SJSA1 (cell line): ENCODE measurements at regions not wholly inside any gene's neighbourhood (a gene's known extent, or its start where the extent isn't known, plus 50 kb on each side); places are given as distances from the start of the nearest gene placed in this dataset.

Experiments
- DNase-seq, 2 experiments: peaks; one replicate each; pipeline ENCODE4 v3.0.0-alpha.2; 2015 to 2020; ENCODE audit warnings: low spot score in 2 of 2, low read depth in 1 of 2
- H3K27ac ChIP-seq: fragments of 250-450 bp; sonication (Bioruptor Pico); 2 replicates; pipeline ENCODE4 v1.5.1; 2020; ENCODE audit warnings: mild to moderate bottlenecking, moderate library complexity
- H3K27me3 ChIP-seq: fragments of 250-450 bp; sonication (Bioruptor Pico); replicated peaks from 2 replicates; pipeline ENCODE4 v1.5.1; 2020; ENCODE audit warnings: mild to moderate bottlenecking, moderate library complexity
- H3K36me3 ChIP-seq: fragments of 250-450 bp; sonication (Bioruptor Pico); 2 replicates; pipeline ENCODE4 v1.5.1; 2020; ENCODE audit warnings: mild to moderate bottlenecking
- H3K4me1 ChIP-seq: fragments of 250-450 bp; sonication (Bioruptor Pico); replicated peaks from 2 replicates; pipeline ENCODE4 v1.6.1; 2021; ENCODE audit warnings: mild to moderate bottlenecking
- H3K4me3 ChIP-seq: fragments of 250-450 bp; sonication (Bioruptor Pico); 2 replicates; pipeline ENCODE4 v1.5.1; 2020; ENCODE audit warnings: mild to moderate bottlenecking
- H3K9me3 ChIP-seq: fragments of 250-450 bp; sonication (Bioruptor Pico); replicated peaks from 2 replicates; pipeline ENCODE4 v1.5.1; 2020; ENCODE audit warnings: mild to moderate bottlenecking

GRCh38 chr11:28887681-28888080 is 779.5 kb downstream of the METTL15 start:
- DNase-seq: no peak
- Histone ChIP-seq H3K27me3 (no peaks in the 10 kb centered on the region), H3K4me3 (no peak overlapping the region), H3K4me1 (no peaks in the 10 kb centered on the region), H3K27ac (no peak overlapping the region), H3K36me3 (no peaks in the 10 kb centered on the region), H3K9me3 (no peaks in the 10 kb centered on the region)

GRCh38 chr11:28879869-28880268 is 771.7 kb downstream of the METTL15 start:
- H3K4me3 ChIP-seq: no peak overlapping the region
- DNase-seq: no peak
- no peaks in the 10 kb centered on the region for H3K4me1 ChIP-seq
- no peaks in the 10 kb centered on the region for H3K9me3 ChIP-seq
- no peak overlapping the region for H3K27ac ChIP-seq
- no peaks in the 10 kb centered on the region for H3K36me3 ChIP-seq
- no peaks in the 10 kb centered on the region for H3K27me3 ChIP-seq

DNA sequence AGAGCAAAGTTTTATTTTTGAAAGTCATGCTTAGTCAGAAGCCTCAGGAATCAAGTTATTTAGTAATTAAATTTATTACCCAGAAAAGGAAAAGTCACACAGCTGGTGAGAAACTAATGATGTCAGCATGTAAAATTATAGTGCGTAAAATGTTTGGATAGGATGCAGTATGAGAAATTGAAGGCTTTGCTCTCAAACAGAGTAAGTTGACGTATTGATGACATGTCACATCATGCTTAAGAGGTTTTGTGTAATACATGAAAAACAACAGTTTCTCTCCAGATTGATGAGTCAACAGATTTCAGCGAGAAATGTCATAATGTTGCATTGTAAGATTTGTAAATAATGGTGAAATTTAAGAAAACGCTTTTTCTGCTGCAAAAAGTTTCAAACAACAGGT is 769.8 kb downstream of the METTL15 start:
- DNase-seq: no peak
- Histone ChIP-seq H3K4me1 (no peaks in the 10 kb centered on the region), H3K27me3 (no peaks in the 10 kb centered on the region), H3K4me3 (no peak overlapping the region), H3K9me3 (no peaks in the 10 kb centered on the region), H3K36me3 (no peaks in the 10 kb centered on the region), H3K27ac (no peak overlapping the region)

- Histone ChIP-seq H3K27ac (no peak overlapping the region), H3K27me3 (no peaks in the 10 kb centered on the region), H3K4me1 (no peaks in the 10 kb centered on the region), H3K36me3 (no peaks in the 10 kb centered on the region), H3K4me3 (no peak overlapping the region), H3K9me3 (no peaks in the 10 kb centered on the region)
- no peak for DNase-seq
Observed at GRCh38 chr11:28877340-28877739, 769.2 kb downstream of the METTL15 start.

- Histone ChIP-seq H3K9me3 (no peaks in the 10 kb centered on the region), H3K27ac (no peak overlapping the region), H3K4me1 (no peaks in the 10 kb centered on the region), H3K4me3 (no peak overlapping the region), H3K27me3 (no peaks in the 10 kb centered on the region), H3K36me3 (no peaks in the 10 kb centered on the region)
- DNase-seq: no peak
Observed at GRCh38 chr11:28874706-28875105, 766.5 kb downstream of the METTL15 start.

DNA sequence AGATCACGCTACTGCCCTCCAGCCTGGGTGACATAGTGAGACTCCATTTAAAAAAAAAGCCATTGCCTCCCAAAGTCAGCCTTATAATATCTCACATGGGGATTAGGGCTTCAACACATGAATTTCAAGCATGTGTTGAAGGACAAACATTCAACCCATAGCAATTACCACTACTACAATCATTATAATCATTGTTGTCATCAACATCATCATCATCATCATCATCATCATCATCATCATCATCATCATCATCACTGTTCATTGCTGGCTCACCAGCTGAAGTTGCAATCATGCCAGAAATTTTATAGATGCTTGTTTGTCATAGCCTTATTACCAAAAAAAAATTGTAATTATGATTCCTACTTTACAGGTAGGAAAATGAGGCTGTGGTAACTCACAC is 762.9 kb downstream of the METTL15 start:
- Histone ChIP-seq H3K36me3 (no peaks in the 10 kb centered on the region), H3K9me3 (no peaks in the 10 kb centered on the region), H3K27me3 (no peaks in the 10 kb centered on the region), H3K4me3 (no peak overlapping the region), H3K27ac (no peak overlapping the region), H3K4me1 (no peaks in the 10 kb centered on the region)
- no peak for DNase-seq

GRCh38 chr11:28863422-28863821 is 755.2 kb downstream of the METTL15 start:
- Histone ChIP-seq H3K4me1 (peaks cover 13% of the 10 kb centered on the region), H3K4me3 (no peak overlapping the region), H3K27me3 (no peaks in the 10 kb centered on the region), H3K27ac (no peak overlapping the region), H3K9me3 (no peaks in the 10 kb centered on the region), H3K36me3 (no peaks in the 10 kb centered on the region)
- no peak for DNase-seq

- peak in 1 of 2 experiments; percentile 33 for DNase-seq
- Histone ChIP-seq H3K27me3 (no peaks in the 10 kb centered on the region), H3K4me1 (peaks cover 13% of the 10 kb centered on the region), H3K36me3 (no peaks in the 10 kb centered on the region), H3K4me3 (no peak overlapping the region), H3K9me3 (no peaks in the 10 kb centered on the region), H3K27ac (peak overlapping the region; percentile 44)
Observed at GRCh38 chr11:28860893-28861292, 752.7 kb downstream of the METTL15 start.

- H3K27ac ChIP-seq: no peak overlapping the region
- H3K27me3 ChIP-seq: no peaks in the 10 kb centered on the region
- no peak for DNase-seq
- no peak overlapping the region for H3K4me3 ChIP-seq
- no peaks in the 10 kb centered on the region for H3K36me3 ChIP-seq
- H3K4me1 ChIP-seq: peaks cover 13% of the 10 kb centered on the region
- H3K9me3 ChIP-seq: no peaks in the 10 kb centered on the region
Observed at GRCh38 chr11:28858076-28858475, 749.9 kb downstream of the METTL15 start.

DNA sequence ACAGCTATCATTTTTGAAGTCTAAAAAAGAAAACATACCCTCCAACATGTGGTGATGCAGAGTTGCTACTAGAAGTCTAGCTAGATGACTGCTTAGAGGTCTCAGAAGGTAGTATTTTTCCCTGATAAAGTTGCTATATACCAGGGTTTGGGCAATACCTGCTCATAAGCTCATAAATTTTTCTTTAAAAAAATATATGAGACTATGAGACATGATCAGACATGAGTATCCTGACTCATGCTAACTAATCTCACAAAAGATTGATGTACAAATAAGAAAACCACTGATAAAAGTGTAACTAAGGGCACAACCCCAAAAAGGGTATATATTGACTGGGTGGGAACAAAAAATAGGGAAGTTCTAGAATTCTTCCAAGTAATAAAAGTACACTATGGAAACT is 740.9 kb downstream of the METTL15 start:
- no peaks in the 10 kb centered on the region for H3K27me3 ChIP-seq

GRCh38 chr11:28842716-28843115 is 734.5 kb downstream of the METTL15 start:
- no peak overlapping the region for H3K4me3 ChIP-seq
- H3K27ac ChIP-seq: no peak overlapping the region
- H3K4me1 ChIP-seq: peaks cover under 1% of the 10 kb centered on the region
- H3K27me3 ChIP-seq: no peaks in the 10 kb centered on the region
- no peaks in the 10 kb centered on the region for H3K36me3 ChIP-seq
- no peaks in the 10 kb centered on the region for H3K9me3 ChIP-seq
- DNase-seq: no peak

More for the DNA sequence above, 740.9 kb downstream of the METTL15 start:
- no peak for DNase-seq
- no peaks in the 10 kb centered on the region for H3K4me1 ChIP-seq
- 0 out of 2 replicates have a peak, but pooled peaks cover 6% of the 10 kb centered on the region for H3K9me3 ChIP-seq
- no peaks in the 10 kb centered on the region for H3K36me3 ChIP-seq
- H3K4me3 ChIP-seq: no peak overlapping the region
- no peak overlapping the region for H3K27ac ChIP-seq

DNA sequence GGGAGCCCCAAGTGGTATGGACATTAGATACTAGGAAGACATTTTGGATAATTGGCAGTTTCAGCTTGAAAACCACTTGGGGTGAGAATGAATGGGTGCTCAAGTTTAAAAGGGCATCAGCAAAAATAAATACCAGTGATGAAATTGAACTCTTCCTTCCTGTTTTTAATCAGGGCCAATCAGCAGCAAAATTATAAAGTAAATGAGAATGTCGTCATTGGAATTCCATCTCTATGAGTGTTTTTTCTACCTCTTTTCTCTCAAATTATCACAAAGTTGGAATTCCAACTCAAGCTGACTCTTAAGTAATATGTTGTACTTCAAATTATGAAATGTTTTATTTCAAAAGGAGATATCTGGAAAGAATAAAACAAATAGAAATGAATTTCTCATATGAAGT is 730.6 kb downstream of the METTL15 start:
- peak overlapping the region; percentile 98 for H3K27ac ChIP-seq
- H3K9me3 ChIP-seq: no peaks in the 10 kb centered on the region
- H3K4me1 ChIP-seq: peaks cover 39% of the 10 kb centered on the region

DNA sequence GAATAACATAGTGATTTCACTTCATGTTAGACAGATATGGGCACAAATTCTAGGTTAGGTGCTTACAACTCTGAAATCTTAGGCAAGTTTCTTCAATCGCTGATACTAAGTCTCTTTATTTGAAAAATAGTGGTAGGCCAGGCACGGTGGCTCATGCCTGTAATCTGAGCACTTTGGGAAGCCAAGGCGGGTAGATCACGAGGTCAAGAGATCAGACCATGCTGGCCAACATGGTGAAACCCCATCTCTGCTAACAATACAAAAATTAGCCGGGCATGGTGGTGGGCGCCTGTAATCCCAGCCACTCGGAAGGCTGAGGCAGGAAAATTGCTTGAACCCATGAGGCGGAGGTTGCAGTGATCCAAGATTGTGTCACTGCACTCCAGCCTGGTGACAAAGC is 729.4 kb downstream of the METTL15 start:
- H3K4me3 ChIP-seq: no peak overlapping the region
- DNase-seq: no peak
- H3K9me3 ChIP-seq: no peaks in the 10 kb centered on the region
- H3K27ac ChIP-seq: peak overlapping the region; percentile 98
- H3K4me1 ChIP-seq: peaks cover 49% of the 10 kb centered on the region
- H3K27me3 ChIP-seq: no peaks in the 10 kb centered on the region
- H3K36me3 ChIP-seq: no peaks in the 10 kb centered on the region

More for the DNA sequence above, 730.6 kb downstream of the METTL15 start:
- no peaks in the 10 kb centered on the region for H3K27me3 ChIP-seq
- no peak for DNase-seq
- no peak overlapping the region for H3K4me3 ChIP-seq
- H3K36me3 ChIP-seq: no peaks in the 10 kb centered on the region

- Histone ChIP-seq H3K36me3 (no peaks in the 10 kb centered on the region), H3K9me3 (no peaks in the 10 kb centered on the region), H3K27me3 (no peaks in the 10 kb centered on the region), H3K27ac (peak overlapping the region; percentile 98), H3K4me1 (peaks cover 49% of the 10 kb centered on the region), H3K4me3 (no peak overlapping the region)
- peak; percentile 79 to 96 for DNase-seq
Observed at GRCh38 chr11:28836285-28837081, 728.3 kb downstream of the METTL15 start.

DNA sequence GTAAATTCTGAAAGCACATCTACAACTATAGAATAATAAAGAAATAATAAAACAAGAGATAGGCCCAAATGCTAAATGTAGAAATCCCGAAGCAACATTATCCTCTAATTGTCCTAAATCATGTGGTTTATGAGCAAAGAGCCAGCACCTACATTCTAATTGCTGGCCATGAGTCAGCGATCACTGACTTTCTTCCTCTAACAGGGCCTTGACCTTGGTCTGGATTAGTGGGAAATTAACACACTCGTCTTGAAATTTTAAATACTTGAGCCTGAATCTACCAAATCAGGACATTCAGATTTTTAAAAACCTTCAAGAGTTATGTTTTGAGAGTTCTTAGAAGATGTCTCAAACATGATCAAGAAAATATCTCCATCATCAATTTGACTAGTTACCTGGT is 727.6 kb downstream of the METTL15 start:
- Histone ChIP-seq H3K36me3 (no peaks in the 10 kb centered on the region), H3K27me3 (no peaks in the 10 kb centered on the region), H3K27ac (peak overlapping the region; percentile 98), H3K9me3 (no peaks in the 10 kb centered on the region), H3K4me1 (peaks cover 49% of the 10 kb centered on the region), H3K4me3 (no peak overlapping the region)
- DNase-seq: peak in 1 of 2 experiments; percentile 47
